HepG2 (cell line): ENCODE measurements at regions not wholly inside any gene's neighbourhood (a gene's known extent, or its start where the extent isn't known, plus 50 kb on each side); places are given as distances from the start of the nearest gene placed in this dataset.

Source experiments
- ATAC-seq: fragments of 200-7000 bp; cut with Tn5 transposase; 3 replicates; pipeline ENCODE4 v1.9.1; 2020; ENCODE audit warnings: mild to moderate bottlenecking, moderate library complexity
- BruUV-seq: library from RNA; stranded (reverse); fragments of 400-500 nt; replicated peaks from 2 replicates; lab custom pipeline; 2021; lab: Mats Ljungman, UMichigan
- CTCF ChIA-PET: fragments of 300-600 bp; formaldehyde crosslinking; extraction: SDS; loops from one replicate; lab custom pipeline; 2021; ENCODE audit warnings: low total read pairs, inconsistent platforms, low intra/inter-chr PET ratio; lab: Yijun Ruan, JAX
- POLR2A ChIA-PET: fragments of 350-600 bp; sonication (Branson Sonifier 250); formaldehyde crosslinking; loops from one replicate; lab custom pipeline; 2020; ENCODE audit warnings: antibody characterized with exemption, inconsistent platforms; lab: Yijun Ruan, JAX
- DNase-seq: peaks from one replicate; pipeline ENCODE4 v3.0.0-alpha.2; 2015; ENCODE audit warnings: low spot score
- FAIRE-seq: peaks from 3 replicates; lab custom pipeline; 2011; peaks lifted over from hg19 to GRCh38; lab: Jason Lieb, UNC
- H2AFZ ChIP-seq: one replicate; pipeline ENCODE4 v1.6.1; 2011; ENCODE audit warnings: low read length, inconsistent platforms
- H3K27ac ChIP-seq: fragments of 300-600 bp; 3 replicates; pipeline ENCODE4 v1.8.0; 2011; ENCODE audit warnings: mixed run types, mild to moderate bottlenecking, mixed read lengths, low read length, inconsistent platforms; ENCODE audit not compliant: insufficient read depth; ENCODE audit errors: extremely low read length
- H3K27me3 ChIP-seq, 2 experiments: fragments of 200-600 bp in 1 of 2; 2 replicates in 1 of 2; 3 replicates in 1 of 2; pipeline versions ENCODE4 v1.6.0 to v1.8.0; 2011; ENCODE audit warnings: low read length in 2 of 2, mild to moderate bottlenecking in 2 of 2, moderate library complexity in 2 of 2, inconsistent platforms in 1 of 2; ENCODE audit not compliant: insufficient read depth in 2 of 2, control insufficient read depth in 1 of 2
- H3K36me3 ChIP-seq, 2 experiments: fragments of 200-600 bp in 1 of 2; replicated peaks in 1 of 2; 2 replicates in 1 of 2; 3 replicates in 1 of 2; pipeline versions ENCODE4 v1.5.1 to v1.8.0; 2011; ENCODE audit warnings: low read length in 2 of 2, inconsistent platforms in 1 of 2; ENCODE audit not compliant: insufficient read depth in 2 of 2, control insufficient read depth in 1 of 2
- H3K4me1 ChIP-seq: 2 replicates; pipeline ENCODE4 v1.5.1; 2012; ENCODE audit warnings: low read length, inconsistent platforms; ENCODE audit not compliant: insufficient read depth
- H3K4me2 ChIP-seq: 2 replicates; pipeline ENCODE4 v1.6.0; 2011; ENCODE audit warnings: low read depth, low read length, inconsistent platforms
- H3K4me3 ChIP-seq, 3 experiments: fragments of 200-600 bp in 1 of 3; sonication (generic), shearing (Covaris generic) in 1 of 3; replicated peaks in 1 of 3; 2 replicates each; pipeline ENCODE4 v1.5.1; 2011 to 2016; ENCODE audit warnings: low read length in 3 of 3, inconsistent platforms in 2 of 3, low read depth in 2 of 3, mild to moderate bottlenecking in 2 of 3, control low read depth in 1 of 3, mixed read lengths in 1 of 3; ENCODE audit not compliant: insufficient read depth in 1 of 3
- H3K79me2 ChIP-seq: one replicate; pipeline ENCODE4 v1.6.1; 2011; ENCODE audit warnings: low read length, inconsistent platforms; ENCODE audit not compliant: insufficient read depth
- H3K9ac ChIP-seq: 2 replicates; pipeline ENCODE4 v1.6.0; 2011; ENCODE audit warnings: mild to moderate bottlenecking, low read depth, low read length, inconsistent platforms; ENCODE audit not compliant: insufficient read depth
- H3K9me3 ChIP-seq: 2 replicates; pipeline ENCODE4 v1.5.1; 2012; ENCODE audit warnings: mild to moderate bottlenecking, low read length
- H4K20me1 ChIP-seq: 2 replicates; pipeline ENCODE4 v1.6.0; 2011; ENCODE audit warnings: inconsistent platforms, mild to moderate bottlenecking, low read length, moderate library complexity; ENCODE audit not compliant: insufficient read depth
- CEBPZ ChIP-seq: IDR thresholded peaks from 2 replicates; pipeline ENCODE4 v1.6.1; 2012; ENCODE audit warnings: low read length, improper control_type of control experiment
- CHD4 ChIP-seq: fragments of 200-600 bp; sonication (generic); IDR thresholded peaks from 2 replicates; pipeline ENCODE4 v1.7.0; 2017; ENCODE audit warnings: mild to moderate bottlenecking, low read length, borderline replicate concordance
- EZH2 ChIP-seq: conservative IDR thresholded peaks from 2 replicates; pipeline ENCODE4 v1.6.1; 2012; ENCODE audit warnings: mild to moderate bottlenecking, low read depth, low read length, moderate library complexity
- KLF16 ChIP-seq, 2 experiments: sonication (generic) in 1 of 2; formaldehyde crosslinking in 1 of 2; IDR thresholded peaks; 2 replicates each; pipeline versions ENCODE4 v1.6.1 to v1.8.0; 2016 to 2023; ENCODE audit warnings: missing genetic modification reagents in 2 of 2, missing compliant biosample characterization in 1 of 2
- NCOA1 ChIP-seq: sonication (generic); formaldehyde crosslinking; IDR thresholded peaks from 2 replicates; pipeline ENCODE4 v1.9.0; 2021; ENCODE audit warnings: missing genetic modification reagents
- REPIN1 ChIP-seq: sonication (generic); formaldehyde crosslinking; IDR thresholded peaks from 2 replicates; pipeline ENCODE4 v1.8.0; 2022; ENCODE audit warnings: missing genetic modification reagents, low read depth, mild to moderate bottlenecking, borderline replicate concordance
- ZKSCAN8 ChIP-seq: IDR thresholded peaks from 2 replicates; pipeline ENCODE4 v1.6.1; 2016; ENCODE audit warnings: borderline replicate concordance, missing genetic modification reagents, missing compliant biosample characterization
- ZNF292 ChIP-seq: sonication (generic); formaldehyde crosslinking; IDR thresholded peaks from 2 replicates; pipeline ENCODE4 v1.8.1; 2022; ENCODE audit warnings: mild to moderate bottlenecking, low read depth, missing genetic modification reagents, borderline replicate concordance
- ZNF350 ChIP-seq: sonication (generic); formaldehyde crosslinking; IDR thresholded peaks from 2 replicates; pipeline ENCODE4 v1.4.0; 2020; ENCODE audit warnings: mild to moderate bottlenecking, low read depth, missing genetic modification reagents, borderline replicate concordance
- in situ Hi-C: cut with HindIII; loops from 2 replicates; pipeline ENCODE4 v1.10.0; 2017; ENCODE audit warnings: low pct_unique_long_range_greater_than_20kb; ENCODE audit not compliant: extremely low pct_ligation_motif_present
- intact Hi-C: fragments of 100-400 bp; cut with micrococcal nuclease; formaldehyde crosslinking; loops from one replicate; pipeline ENCODE4 v1.10.0; 2022; ENCODE audit not compliant: unreplicated experiment
- TF ChIP-seq, protein P1 (sequence below): IDR thresholded peaks from 2 replicates; pipeline ENCODE4 v1.6.1; 2016; ENCODE audit warnings: missing compliant biosample characterization, missing genetic modification reagents, borderline replicate concordance

DNA sequence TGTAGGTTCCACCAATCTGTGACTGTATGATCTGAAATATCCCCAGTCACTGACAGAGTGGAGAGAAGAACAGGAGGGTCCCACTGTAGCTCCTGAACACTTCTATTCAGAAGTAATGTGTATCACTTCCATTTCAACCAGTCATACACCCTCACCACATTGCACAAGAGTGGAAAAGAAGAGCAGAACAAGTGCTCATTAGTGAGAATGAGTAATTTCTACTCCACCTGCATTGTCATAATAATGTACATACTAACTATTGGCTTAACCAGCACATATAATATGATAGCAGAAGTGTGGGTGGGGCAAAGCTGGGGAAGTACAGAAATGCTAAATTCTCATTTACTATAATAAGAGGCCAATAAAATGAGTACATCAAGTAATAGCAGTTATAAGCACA, 342.7 kb downstream of the LMO7 start:
- no peak for DNase-seq
- Histone ChIP-seq H3K4me3 (no peak overlapping the region), H3K9me3 (no peaks in the 10 kb centered on the region), H3K27me3 (no peaks in the 10 kb centered on the region), H3K4me1 (no peaks in the 10 kb centered on the region), H4K20me1 (no peaks in the 10 kb centered on the region), H3K27ac (no peak overlapping the region), H3K36me3 (no peaks in the 10 kb centered on the region), H3K4me2 (no peak overlapping the region), H3K79me2 (no peaks in the 10 kb centered on the region), H2AFZ (no peak overlapping the region), H3K9ac (no peak overlapping the region)
- POLR2A ChIA-PET: no interaction called here
- intact Hi-C loops (no loop called here), in situ Hi-C loops (no loop called here)
- CTCF ChIA-PET: no interaction called here
- TF ChIP-seq NCOA1 (CRISPR knock-in tag) (no peak), CEBPZ (no peak), EZH2 (no peak), KLF16 (CRISPR knock-in tag; IDR thresholded peaks at IDR 0.05) (no peak), CHD4 (no peak), REPIN1 (CRISPR knock-in tag) (no peak), ZKSCAN8 (no peak), ZNF350 (CRISPR knock-in tag) (no peak), ZNF292 (CRISPR knock-in tag) (no peak)
- TF ChIP-seq, protein P1, sequence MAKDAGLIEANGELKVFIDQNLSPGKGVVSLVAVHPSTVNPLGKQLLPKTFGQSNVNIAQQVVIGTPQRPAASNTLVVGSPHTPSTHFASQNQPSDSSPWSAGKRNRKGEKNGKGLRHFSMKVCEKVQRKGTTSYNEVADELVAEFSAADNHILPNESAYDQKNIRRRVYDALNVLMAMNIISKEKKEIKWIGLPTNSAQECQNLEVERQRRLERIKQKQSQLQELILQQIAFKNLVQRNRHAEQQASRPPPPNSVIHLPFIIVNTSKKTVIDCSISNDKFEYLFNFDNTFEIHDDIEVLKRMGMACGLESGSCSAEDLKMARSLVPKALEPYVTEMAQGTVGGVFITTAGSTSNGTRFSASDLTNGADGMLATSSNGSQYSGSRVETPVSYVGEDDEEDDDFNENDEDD (CRISPR knock-in tag): no peak
- no TSS peak for BruUV-seq
- FAIRE-seq: no peak
- no peak for ATAC-seq
